GM23338 (cell line): ENCODE measurements at regions not wholly inside any gene's neighbourhood (a gene's known extent, or its start where the extent isn't known, plus 50 kb on each side); places are given as distances from the start of the nearest gene placed in this dataset.

Experiments
- ATAC-seq: fragments of 200-7000 bp; cut with Tn5 transposase; 3 replicates; pipeline ENCODE4 v1.9.1; 2020
- DNase-seq: peaks from one replicate; pipeline ENCODE4 v3.0.0-alpha.2; 2015; ENCODE audit warnings: low spot score
- H2AFZ ChIP-seq: fragments of 200-600 bp; sonication (generic); 2 replicates; pipeline ENCODE4 v1.8.0; 2016; ENCODE audit warnings: antibody characterized with exemption, mild to moderate bottlenecking, moderate library complexity
- H3F3A ChIP-seq: fragments of 200-600 bp; sonication (generic); replicated peaks from 2 replicates; pipeline ENCODE4 v1.8.0; 2017; ENCODE audit warnings: antibody characterized with exemption, mixed run types, low read depth
- H3K27ac ChIP-seq: fragments of 200-600 bp; sonication (generic); 2 replicates; pipeline ENCODE4 v1.6.1; 2016; ENCODE audit warnings: low read depth
- H3K27me3 ChIP-seq: fragments of 200-600 bp; sonication (generic); 2 replicates; pipeline ENCODE4 v1.8.0; 2016; ENCODE audit warnings: mild to moderate bottlenecking, mixed run types, moderate library complexity; ENCODE audit not compliant: insufficient read depth
- H3K36me3 ChIP-seq: fragments of 200-600 bp; sonication (generic); 2 replicates; pipeline ENCODE4 v1.8.0; 2016; ENCODE audit warnings: mild to moderate bottlenecking; ENCODE audit not compliant: insufficient read depth
- H3K4me1 ChIP-seq: fragments of 200-600 bp; sonication (generic); 2 replicates; pipeline ENCODE4 v1.8.0; 2016; ENCODE audit warnings: mild to moderate bottlenecking, moderate library complexity; ENCODE audit not compliant: insufficient read depth
- H3K4me2 ChIP-seq: fragments of 200-600 bp; sonication (generic); 2 replicates; pipeline ENCODE4 v1.7.1; 2017; ENCODE audit warnings: mixed run types
- H3K4me3 ChIP-seq: fragments of 200-600 bp; sonication (generic); 2 replicates; pipeline ENCODE4 v1.6.1; 2016; ENCODE audit warnings: mixed run types
- H3K79me2 ChIP-seq: fragments of 200-600 bp; sonication (generic); replicated peaks from 2 replicates; pipeline ENCODE4 v1.8.0; 2017; ENCODE audit warnings: mild to moderate bottlenecking; ENCODE audit not compliant: insufficient read depth
- H3K9me2 ChIP-seq: fragments of 200-600 bp; sonication (generic); 2 replicates; pipeline ENCODE4 v1.8.0; 2017; ENCODE audit not compliant: insufficient read depth
- H4K20me1 ChIP-seq: fragments of 200-600 bp; sonication (generic); replicated peaks from 2 replicates; pipeline ENCODE4 v1.8.0; 2017; ENCODE audit warnings: mild to moderate bottlenecking; ENCODE audit not compliant: insufficient read depth
- H3K27ac Mint-ChIP-seq: 2 replicates; pipeline ENCODE4 v1.8.0; 2020; ENCODE audit warnings: inconsistent platforms, mild to moderate bottlenecking, moderate library complexity, mixed read lengths
- H3K27me3 Mint-ChIP-seq: 3 replicates; pipeline ENCODE4 v1.8.0; 2022; ENCODE audit warnings: low read depth, mild to moderate bottlenecking, moderate library complexity, mixed read lengths, inconsistent platforms; ENCODE audit not compliant: insufficient read depth, poor library complexity
- H3K36me3 Mint-ChIP-seq: 3 replicates; pipeline ENCODE4 v1.8.0; 2021; ENCODE audit warnings: low read depth, mild to moderate bottlenecking, inconsistent platforms, moderate library complexity, mixed read lengths
- H3K4me1 Mint-ChIP-seq: 3 replicates; pipeline ENCODE4 v1.8.0; 2020; ENCODE audit warnings: mild to moderate bottlenecking, inconsistent platforms, mixed read lengths
- H3K4me3 Mint-ChIP-seq: 3 replicates; pipeline ENCODE4 v1.8.0; 2021; ENCODE audit warnings: moderate library complexity, mild to moderate bottlenecking, inconsistent platforms, mixed read lengths
- H3K9me3 Mint-ChIP-seq: 3 replicates; pipeline ENCODE4 v1.8.0; 2020; ENCODE audit warnings: moderate library complexity, mild to moderate bottlenecking, inconsistent platforms, mixed read lengths
- CREB1 ChIP-seq: fragments of 250-450 bp; sonication (Bioruptor Pico); IDR thresholded peaks from 2 replicates; pipeline ENCODE4 v1.5.0; 2020; ENCODE audit warnings: low read depth, mild to moderate bottlenecking, moderate library complexity
- CTCF ChIP-seq, 2 experiments: fragments of 200-600 bp in 1 of 2; sonication (generic) in 1 of 2; conservative IDR thresholded peaks; 2 replicates each; pipeline versions ENCODE4 v1.5.1 to v1.6.1; 2016 to 2017; ENCODE audit warnings: antibody characterized with exemption in 2 of 2, low read depth in 2 of 2, mild to moderate bottlenecking in 2 of 2, moderate library complexity in 1 of 2
- ETS1 ChIP-seq: IDR thresholded peaks from 2 replicates; pipeline ENCODE4 v1.6.1; 2016; ENCODE audit warnings: antibody characterized with exemption
- EZH2 ChIP-seq: fragments of 200-600 bp; sonication (generic); IDR thresholded peaks from one replicate; pipeline ENCODE4 v1.8.0; 2017; ENCODE audit warnings: antibody characterized with exemption, mild to moderate bottlenecking, low read depth; ENCODE audit not compliant: unreplicated experiment
- EZH2phosphoT487 ChIP-seq: fragments of 200-600 bp; sonication (generic); IDR thresholded peaks from one replicate; pipeline ENCODE4 v1.8.1; 2018; ENCODE audit warnings: antibody characterized with exemption; ENCODE audit not compliant: unreplicated experiment
- JUNB ChIP-seq: IDR thresholded peaks from one replicate; pipeline ENCODE4 v1.6.1; 2016; ENCODE audit warnings: antibody characterized with exemption; ENCODE audit not compliant: unreplicated experiment
- NANOG ChIP-seq: IDR thresholded peaks from 2 replicates; pipeline ENCODE4 v1.6.1; 2016; ENCODE audit warnings: antibody characterized with exemption, borderline replicate concordance
- POLR2AphosphoS5 ChIP-seq: IDR thresholded peaks from 2 replicates; pipeline ENCODE4 v1.6.1; 2016; ENCODE audit warnings: antibody characterized with exemption, low read depth
- REST ChIP-seq: IDR thresholded peaks from one replicate; pipeline ENCODE4 v1.6.1; 2018; ENCODE audit warnings: antibody characterized with exemption; ENCODE audit not compliant: unreplicated experiment
- STAT1 ChIP-seq: IDR thresholded peaks from one replicate; pipeline ENCODE4 v1.6.1; 2016; ENCODE audit warnings: antibody characterized with exemption; ENCODE audit not compliant: unreplicated experiment
- ZNF114 ChIP-seq: fragments of 250-450 bp; sonication (Bioruptor Pico); IDR thresholded peaks from 2 replicates; pipeline ENCODE4 v1.5.0; 2020; ENCODE audit warnings: mild to moderate bottlenecking, moderate library complexity
- ZNF331 ChIP-seq: fragments of 250-450 bp; sonication (Bioruptor Pico); IDR thresholded peaks from 2 replicates; pipeline ENCODE4 v1.5.0; 2020; ENCODE audit warnings: low read depth, mild to moderate bottlenecking, moderate library complexity
- ZNF462 ChIP-seq: fragments of 250-450 bp; sonication (Bioruptor Pico); IDR thresholded peaks from 2 replicates; pipeline ENCODE4 v1.5.0; 2020; ENCODE audit warnings: mild to moderate bottlenecking, moderate library complexity

- H3K27ac Mint-ChIP-seq = no peak overlapping the region
- H3K4me3 Mint-ChIP-seq = no peak overlapping the region
- TF ChIP-seq POLR2AphosphoS5 (no peak), EZH2 (no peak), ZNF462 (CRISPR knock-in tag) (no peak), STAT1 (no peak), NANOG (no peak), CREB1 (CRISPR knock-in tag) (no peak), REST (no peak), EZH2phosphoT487 (no peak), CTCF (conservative IDR thresholded peaks at IDR 0.05; ENCODE audit: low read depth in 2 of 2) (no peak), JUNB (no peak), ZNF331 (CRISPR knock-in tag) (no peak), ETS1 (no peak), ZNF114 (CRISPR knock-in tag) (no peak)
- H3K36me3 Mint-ChIP-seq = no peaks in the 10 kb centered on the region
- ATAC-seq (no peak), DNase-seq (no peak)
- Histone ChIP-seq H3K4me1 (no peaks in the 10 kb centered on the region), H3K9me2 (0 out of 2 replicates have a peak, but pooled peaks cover 2% of the 10 kb centered on the region), H4K20me1 (no peaks in the 10 kb centered on the region), H2AFZ (peak overlapping the region; percentile 88), H3F3A (no peaks in the 10 kb centered on the region), H3K36me3 (no peaks in the 10 kb centered on the region), H3K27me3 (no peaks in the 10 kb centered on the region), H3K79me2 (no peaks in the 10 kb centered on the region), H3K4me3 (no peak overlapping the region), H3K4me2 (no peak overlapping the region), H3K27ac (no peak overlapping the region)
- H3K27me3 Mint-ChIP-seq = peaks cover 2% of the 10 kb centered on the region
- peaks cover 2% of the 10 kb centered on the region for H3K9me3 Mint-ChIP-seq
- H3K4me1 Mint-ChIP-seq = peaks cover 2% of the 10 kb centered on the region; the same call in 1 of the 3 replicates
These were observed 104.9 kb downstream of the PCDH18 start for GRCh38 chr4:137427411-137427810.
